ENCODE measurements at regions not wholly inside any gene's neighbourhood (a gene's known extent, or its start where the extent isn't known, plus 50 kb on each side); places are given as distances from the start of the nearest gene placed in this dataset.
"Not testable (repeated sequence)": the region's sequence is repeated elsewhere in the genome, so short reads cannot be mapped to it uniquely, and the experiment has no call there.

DNA sequence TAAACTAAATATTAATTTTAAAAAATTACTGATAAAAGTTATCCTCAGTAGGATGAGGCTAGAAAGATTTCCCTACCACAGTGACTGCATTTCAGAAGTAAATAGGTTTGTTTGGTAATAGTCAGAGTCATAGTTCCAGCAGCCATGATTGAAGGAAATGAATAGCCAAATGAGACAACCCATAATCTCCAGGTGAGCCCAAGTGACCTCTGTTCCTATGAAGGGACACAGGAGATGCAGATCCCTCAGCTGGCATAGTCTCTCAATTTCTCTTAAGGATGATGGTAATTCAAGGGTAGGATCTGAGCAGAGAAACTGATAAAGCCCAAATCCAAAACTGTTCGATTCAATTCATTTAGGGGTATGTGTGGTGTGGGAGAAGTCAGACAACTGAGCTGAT, 461.8 kb downstream of the RAP2B start:
- DNase-seq = no peak

DNA sequence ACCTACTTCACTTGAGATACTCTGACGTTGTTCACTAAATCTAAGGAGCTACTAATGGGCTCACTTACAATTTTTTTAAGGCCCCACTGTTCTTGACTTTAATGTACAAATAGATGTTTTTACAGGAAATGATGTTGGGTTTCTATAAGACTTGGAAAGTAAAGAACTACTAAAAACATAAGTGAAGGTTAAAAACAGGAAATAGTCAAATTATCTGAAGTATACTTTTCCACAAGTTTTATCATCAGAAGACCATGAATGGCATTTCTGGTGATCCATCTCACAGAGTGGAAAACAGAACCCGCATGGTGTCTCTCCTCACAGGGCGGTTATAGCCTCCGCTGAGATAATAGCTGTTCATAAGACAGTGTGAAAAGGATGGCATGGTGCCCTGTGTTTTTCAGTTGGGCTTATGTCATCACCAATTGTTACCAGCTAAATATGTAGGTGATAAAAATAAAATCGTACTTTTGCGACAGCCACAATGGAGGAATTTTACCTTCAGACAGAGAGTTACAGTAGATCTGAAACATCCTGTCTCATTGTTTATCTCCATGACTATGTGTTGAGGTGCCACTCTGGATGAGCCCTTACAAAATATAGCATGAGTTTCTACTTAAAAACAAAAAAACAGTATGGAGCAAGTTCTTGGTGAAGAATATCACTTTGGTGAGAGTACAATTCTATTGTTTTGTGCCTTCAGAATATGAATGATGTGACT, 462.4 kb downstream of the RAP2B start:
- no peak for DNase-seq

DNA sequence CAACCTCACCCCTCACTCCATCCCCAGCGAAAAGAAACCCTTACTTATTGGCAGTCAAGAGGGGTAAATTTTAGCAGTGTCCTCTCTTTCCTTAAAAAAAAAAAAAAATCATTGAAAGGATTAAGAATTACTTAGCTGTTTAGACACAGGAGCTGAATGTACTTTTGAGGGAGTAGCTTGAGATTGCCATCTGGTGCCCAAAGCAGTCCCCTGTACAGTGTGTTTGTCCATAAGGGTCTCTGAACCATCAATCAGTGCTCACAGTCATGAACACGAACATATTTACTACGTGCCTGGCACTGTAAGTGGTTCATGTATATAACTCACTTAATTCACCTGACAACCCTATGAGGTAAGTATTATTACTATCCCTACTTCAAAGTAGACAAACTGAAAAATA, 463.5 kb downstream of the RAP2B start:
- no peak for DNase-seq

- DNase-seq = no peak
Observed at GRCh38 chr3:153626158-153626557, 464.1 kb downstream of the RAP2B start.

DNA sequence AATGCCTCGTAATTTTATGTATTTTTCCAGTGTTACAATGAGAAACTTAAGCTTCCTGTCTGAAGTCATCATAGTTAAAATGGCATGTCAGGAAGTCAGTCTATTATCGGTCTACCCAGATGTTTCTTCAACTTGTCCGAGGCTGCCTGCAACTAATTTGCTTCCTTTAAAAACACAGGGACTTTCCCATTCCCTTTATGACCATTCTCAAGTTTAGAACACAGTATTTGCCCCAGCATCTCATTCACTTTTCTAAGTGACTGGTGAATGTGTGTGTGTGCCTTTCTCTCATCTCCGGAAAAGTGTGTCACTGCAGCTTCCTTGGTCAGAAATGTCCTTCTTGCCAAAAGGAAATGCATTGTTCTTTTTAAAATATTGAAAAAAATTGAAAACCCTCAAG, 466.6 kb downstream of the RAP2B start:
- DNase-seq = no peak

DNA sequence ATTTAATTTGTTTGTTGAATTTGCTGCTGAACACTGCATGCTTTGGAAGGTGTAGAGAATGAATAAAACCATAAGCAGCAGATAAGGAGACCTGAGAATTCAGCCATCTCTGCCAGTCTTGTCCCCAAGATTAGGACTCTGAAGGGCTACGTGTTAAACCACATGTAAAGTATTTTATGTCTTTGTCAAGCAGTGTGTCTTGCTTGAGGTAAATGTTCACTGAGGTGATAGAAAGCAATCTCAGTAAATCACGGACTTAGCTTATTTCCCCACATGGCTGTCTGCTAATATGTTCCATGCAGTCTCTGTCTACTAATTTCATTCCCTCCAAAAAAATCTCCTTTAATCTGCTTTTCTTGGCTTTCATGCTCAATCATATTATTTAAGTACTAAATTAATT, 467.1 kb downstream of the RAP2B start:
- no peak for DNase-seq

DNA sequence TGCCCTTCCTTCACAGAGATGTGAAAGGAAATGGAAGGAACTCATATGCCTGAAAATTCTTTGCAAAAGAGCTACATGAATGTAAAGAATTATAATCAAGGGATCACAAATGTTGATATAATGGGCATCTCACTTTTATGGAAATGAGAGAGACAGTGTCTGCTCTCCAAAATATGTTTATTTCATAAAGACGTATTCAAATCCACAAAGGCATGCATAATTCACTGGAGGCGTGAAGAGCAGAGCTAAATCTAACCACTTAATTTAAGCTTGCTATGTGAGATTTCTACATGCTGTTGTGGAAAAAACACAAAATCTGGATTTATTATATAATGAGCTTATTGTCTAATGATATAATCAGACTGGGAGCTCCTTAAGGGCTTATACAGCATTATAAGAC, 469.1 kb downstream of the RAP2B start:
- DNase-seq = no peak

DNA sequence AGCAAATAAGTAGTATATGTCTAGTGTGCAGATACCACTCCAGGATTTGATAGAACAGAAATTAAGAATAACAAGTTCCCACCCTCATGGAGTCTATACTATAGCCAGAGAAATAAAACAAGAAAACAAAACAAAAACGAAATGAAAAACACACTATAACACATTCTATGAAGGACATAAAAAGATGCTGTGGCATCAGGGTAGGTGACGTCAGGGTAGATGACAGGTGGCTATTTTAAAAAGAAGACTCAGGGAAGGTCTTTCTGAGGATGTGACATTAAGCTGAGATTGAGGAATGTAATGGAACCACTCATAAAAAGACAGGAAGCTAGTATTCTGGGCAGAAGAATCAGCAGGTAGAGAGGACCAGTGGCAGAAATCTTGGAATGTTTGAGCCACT, 469.6 kb downstream of the RAP2B start:
- DNase-seq = no peak

GRCh38 chr3:153633407-153633806, 471.4 kb downstream of the RAP2B start:
- DNase-seq = no peak

DNA sequence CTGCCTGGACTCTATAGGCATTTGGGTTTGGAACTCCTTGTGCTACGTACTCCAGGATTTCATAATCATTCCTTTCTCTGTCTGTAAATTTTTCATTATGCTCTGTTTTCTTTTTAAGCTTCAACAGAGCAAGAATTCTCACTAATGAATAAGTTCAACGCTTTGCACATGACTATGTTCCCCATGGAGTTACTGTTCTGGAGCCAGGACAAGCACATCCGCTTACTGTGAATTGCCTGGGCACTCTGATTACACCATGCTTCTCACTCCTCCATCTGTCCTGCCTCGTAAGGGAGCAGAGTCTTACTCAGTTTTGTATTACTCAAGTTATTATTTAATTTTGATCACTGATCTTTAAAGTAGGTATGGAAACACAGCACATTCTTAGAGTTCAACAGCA, 472.7 kb downstream of the RAP2B start:
- DNase-seq = no peak

DNA sequence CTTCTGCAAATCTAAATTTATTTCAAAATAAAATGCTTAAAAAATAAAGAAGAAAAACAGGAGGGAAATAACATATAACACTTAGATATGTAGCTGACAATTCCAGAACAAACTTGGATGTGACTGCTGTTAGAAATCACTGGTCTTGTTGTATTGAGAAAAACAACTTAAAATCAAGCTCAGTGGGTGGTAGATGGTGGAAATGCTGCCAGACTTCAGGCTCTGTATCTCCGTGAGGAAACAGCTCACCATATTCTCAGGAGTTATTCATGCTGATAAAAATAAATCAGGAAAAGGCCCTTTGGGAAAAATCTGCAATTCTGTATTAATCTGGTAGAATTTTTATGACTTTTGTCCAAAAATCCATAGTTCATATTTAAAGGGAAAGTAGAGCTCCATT, 477.6 kb downstream of the RAP2B start:
- DNase-seq = no peak

DNA sequence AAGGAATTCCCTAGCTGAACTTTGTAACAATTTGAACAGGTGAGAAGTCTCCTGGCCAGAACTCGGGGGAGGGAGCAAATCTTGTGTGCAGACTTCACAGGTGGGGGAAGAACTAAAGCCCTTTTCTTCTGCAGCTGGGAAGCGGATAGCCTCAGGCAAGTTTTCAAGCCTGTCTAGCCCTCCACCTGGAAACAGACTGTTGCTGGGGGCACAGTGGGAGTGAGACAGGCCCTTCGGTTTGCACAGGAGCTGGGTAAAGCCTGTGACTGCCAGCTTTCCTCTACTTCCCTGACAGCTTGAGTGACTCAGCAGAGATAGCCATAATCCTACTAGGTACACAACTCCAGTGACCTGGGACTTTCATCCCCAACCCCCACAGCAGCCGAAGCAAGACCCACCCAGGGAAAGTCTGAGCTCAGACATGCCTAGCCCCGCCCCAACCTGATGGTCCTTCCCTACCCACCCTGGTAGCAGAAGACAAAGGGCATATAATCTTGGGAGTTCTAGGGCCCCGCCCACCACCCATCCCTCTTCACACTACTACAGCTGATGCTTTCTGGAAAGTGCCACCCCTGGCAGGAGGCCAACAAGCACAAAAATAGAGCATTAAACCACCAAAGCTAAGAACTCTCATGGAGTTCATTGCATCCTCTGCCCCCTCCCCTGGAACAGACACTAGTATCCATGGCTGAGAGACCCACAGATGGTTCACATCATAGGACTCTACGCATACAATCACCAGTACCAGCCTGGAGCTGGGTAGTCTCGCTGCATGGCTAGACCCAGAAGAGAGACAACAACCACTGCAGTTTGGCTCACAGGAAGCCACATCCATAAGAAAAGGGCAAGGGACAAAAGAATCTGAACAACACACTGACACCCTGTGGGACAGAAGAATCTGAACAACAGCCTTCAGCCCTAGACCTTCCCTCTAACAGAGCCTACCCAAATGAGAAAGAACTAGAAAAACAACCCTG, 479.0 kb downstream of the RAP2B start:
- DNase-seq = peak; percentile 28

DNA sequence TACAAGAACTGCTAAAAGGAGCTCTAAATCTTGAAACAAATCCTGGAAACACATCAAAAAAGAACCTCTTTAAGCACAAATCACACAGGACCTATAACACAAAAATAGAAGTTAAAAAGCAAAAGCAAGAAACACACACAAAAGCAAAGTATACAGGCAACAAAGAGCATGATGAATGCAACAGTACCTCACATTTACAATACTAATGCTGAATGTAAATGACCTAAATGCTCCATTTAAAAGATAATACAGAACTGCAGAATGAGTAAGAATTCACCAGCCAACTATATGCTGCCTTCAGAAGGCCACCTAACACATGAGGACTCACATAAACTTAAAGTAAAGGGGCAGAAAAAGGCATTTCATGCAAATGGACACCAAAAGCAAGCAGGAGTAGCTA, 478.6 kb upstream of the ARHGEF26 start:
- DNase-seq = not testable (repeated sequence)

GRCh38 chr3:153643471-153643870, 477.7 kb upstream of the ARHGEF26 start:
- DNase-seq = not testable (repeated sequence)

DNA sequence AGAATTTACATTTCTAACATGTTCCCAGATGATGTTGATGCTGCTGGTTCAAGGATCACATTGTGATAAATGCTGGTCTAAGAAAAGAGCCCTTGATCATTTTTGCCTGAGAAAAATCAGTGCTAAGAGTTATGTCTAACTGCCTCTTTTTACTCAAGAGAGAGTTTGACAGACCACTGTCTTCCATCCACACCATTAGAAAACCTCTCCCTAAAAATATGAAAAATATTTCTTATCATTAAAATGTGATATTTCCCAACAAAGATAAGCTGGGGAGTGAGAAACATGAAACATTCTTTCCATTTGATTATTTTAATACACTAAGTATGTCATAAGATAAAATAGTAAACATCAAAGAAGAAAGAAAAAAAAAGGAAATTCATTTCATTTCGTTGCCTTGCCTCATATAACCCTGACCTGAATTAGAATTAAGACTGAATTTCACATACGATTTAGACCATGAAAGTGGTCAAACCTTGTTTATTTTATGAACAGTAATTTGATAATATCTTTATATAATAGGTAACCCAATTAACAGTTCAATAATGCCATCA, 471.8 kb upstream of the ARHGEF26 start:
- DNase-seq = no peak

GRCh38 chr3:153652076-153652475, 469.1 kb upstream of the ARHGEF26 start:
- DNase-seq = no peak

- no peak for DNase-seq
Observed at GRCh38 chr3:153657046-153657445, 464.1 kb upstream of the ARHGEF26 start.

DNA sequence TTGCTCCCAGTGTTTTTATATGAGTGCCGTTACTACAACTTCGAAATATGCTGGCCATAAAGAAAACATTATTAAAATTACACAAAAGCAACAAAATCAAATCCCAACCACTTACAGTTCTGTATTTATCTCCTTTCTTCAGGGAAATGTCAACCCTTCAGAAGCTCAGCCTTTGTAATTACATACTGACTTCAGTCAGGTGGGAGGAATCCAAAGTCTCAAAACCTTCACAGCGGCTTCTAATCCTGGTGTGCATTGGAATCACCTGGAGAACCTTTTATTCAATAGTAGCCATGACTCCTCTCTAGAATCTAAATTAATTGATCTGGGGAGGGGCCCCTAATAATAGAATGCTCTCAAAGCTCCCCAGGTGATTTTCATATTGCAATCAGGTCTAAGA, 463.7 kb upstream of the ARHGEF26 start:
- DNase-seq = no peak

GRCh38 chr3:153658136-153658535, 463.1 kb upstream of the ARHGEF26 start:
- no peak for DNase-seq

GRCh38 chr3:153666991-153667740, 454.0 kb upstream of the ARHGEF26 start:
- DNase-seq = no peak

DNA sequence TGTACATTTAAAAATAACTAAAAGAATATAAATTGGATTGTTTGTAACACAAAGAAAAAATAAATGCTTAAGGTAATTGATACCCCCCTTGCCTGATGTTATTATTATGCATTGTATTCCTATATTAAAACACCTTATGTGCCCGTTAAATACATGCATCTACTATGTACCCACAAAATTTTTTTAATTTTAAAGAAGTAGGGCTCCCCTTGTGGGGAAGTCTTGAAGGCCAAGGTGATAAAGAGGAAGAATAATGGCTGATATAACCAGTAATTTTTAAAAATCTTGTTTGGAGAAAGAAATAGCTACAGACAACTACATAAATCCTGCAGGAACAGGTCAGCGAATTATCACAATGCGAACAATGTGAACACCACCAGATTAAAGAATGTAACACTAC, 451.7 kb upstream of the ARHGEF26 start:
- DNase-seq = no peak

DNA sequence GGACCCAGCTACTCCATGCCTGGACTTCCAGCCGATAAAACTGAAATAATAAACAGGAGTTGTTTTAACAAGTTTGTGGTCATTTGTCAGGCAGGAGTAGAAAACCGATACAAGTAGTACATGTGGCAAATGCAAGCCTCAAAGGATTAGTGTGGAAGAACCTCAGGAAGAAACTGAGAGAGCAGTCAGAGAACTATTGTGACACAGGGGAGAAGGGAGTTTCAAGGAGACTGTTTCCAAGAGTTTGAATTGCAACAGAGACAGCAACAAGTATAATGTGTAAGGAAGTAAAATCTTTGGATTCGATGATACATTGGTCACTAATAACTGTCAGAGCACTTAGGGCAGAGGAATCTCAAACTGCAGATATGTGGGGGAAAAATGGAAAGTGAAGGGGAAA, 450.6 kb upstream of the ARHGEF26 start:
- no peak for DNase-seq

DNA sequence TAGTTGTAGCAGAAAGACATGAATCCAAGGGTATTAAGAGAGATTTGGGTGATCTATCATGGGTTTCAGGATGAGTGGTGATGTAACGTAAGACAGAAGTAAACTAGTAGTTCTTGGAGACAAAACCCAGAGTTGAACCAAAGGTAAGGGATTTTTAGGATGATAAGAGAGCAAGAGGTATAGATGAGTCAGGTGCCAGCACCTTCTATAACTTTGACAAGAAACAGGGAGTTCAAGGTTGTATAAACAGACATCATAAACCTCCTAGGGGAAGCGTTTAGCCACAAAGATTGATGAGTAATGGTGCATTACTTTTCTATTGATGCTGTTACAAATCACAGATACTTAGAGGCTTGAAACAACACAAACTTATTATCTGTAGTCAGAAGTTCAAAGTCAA, 447.3 kb upstream of the ARHGEF26 start:
- no peak for DNase-seq

Data from COR-L47 (cell line).